ENCODE measurements at regions not wholly inside any gene's neighbourhood (a gene's known extent, or its start where the extent isn't known, plus 50 kb on each side); places are given as distances from the start of the nearest gene placed in this dataset.

DNA sequence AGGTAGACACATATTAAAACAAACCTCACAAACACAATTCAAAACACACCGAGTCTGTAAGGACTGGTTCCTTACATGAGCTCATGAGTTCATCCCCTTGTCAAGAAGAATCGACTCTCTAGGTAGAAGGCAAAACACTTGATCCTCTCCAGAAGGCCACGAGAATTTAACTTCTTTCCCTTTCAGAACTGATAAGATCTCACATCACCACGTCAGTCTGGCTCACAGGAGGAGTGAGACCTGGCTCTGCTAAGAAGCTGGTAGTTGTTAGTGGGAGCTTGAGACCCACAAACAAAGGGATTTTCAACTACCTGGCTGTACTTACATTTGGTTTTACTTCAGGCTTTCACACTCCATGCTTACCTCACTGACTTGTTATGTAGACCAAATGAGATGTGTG lies 459.2 kb downstream of the ARHGEF28 start:
- TF ChIP-seq, protein P1, sequence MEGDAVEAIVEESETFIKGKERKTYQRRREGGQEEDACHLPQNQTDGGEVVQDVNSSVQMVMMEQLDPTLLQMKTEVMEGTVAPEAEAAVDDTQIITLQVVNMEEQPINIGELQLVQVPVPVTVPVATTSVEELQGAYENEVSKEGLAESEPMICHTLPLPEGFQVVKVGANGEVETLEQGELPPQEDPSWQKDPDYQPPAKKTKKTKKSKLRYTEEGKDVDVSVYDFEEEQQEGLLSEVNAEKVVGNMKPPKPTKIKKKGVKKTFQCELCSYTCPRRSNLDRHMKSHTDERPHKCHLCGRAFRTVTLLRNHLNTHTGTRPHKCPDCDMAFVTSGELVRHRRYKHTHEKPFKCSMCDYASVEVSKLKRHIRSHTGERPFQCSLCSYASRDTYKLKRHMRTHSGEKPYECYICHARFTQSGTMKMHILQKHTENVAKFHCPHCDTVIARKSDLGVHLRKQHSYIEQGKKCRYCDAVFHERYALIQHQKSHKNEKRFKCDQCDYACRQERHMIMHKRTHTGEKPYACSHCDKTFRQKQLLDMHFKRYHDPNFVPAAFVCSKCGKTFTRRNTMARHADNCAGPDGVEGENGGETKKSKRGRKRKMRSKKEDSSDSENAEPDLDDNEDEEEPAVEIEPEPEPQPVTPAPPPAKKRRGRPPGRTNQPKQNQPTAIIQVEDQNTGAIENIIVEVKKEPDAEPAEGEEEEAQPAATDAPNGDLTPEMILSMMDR (IDR thresholded peaks at IDR 0.05), result no peak
- TF ChIP-seq POLR2A (IDR thresholded peaks at IDR 0.05), result no peak

Measured in ovary (tissue), 3 donors.